ENCODE measurements at regions not wholly inside any gene's neighbourhood (a gene's known extent, or its start where the extent isn't known, plus 50 kb on each side); places are given as distances from the start of the nearest gene placed in this dataset.

- TF ChIP-seq ZNF597 (CRISPR knock-in tag; IDR thresholded peaks at IDR 0.05), result no peak
- TF ChIP-seq, protein P1, sequence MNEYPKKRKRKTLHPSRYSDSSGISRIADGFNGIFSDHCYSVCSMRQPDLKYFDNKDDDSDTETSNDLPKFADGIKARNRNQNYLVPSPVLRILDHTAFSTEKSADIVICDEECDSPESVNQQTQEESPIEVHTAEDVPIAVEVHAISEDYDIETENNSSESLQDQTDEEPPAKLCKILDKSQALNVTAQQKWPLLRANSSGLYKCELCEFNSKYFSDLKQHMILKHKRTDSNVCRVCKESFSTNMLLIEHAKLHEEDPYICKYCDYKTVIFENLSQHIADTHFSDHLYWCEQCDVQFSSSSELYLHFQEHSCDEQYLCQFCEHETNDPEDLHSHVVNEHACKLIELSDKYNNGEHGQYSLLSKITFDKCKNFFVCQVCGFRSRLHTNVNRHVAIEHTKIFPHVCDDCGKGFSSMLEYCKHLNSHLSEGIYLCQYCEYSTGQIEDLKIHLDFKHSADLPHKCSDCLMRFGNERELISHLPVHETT (CRISPR knock-in tag; conservative IDR thresholded peaks at IDR 0.05), result no peak
- TF ChIP-seq, protein P2, sequence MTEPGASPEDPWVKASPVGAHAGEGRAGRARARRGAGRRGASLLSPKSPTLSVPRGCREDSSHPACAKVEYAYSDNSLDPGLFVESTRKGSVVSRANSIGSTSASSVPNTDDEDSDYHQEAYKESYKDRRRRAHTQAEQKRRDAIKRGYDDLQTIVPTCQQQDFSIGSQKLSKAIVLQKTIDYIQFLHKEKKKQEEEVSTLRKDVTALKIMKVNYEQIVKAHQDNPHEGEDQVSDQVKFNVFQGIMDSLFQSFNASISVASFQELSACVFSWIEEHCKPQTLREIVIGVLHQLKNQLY (CRISPR knock-in tag; IDR thresholded peaks at IDR 0.05), result no peak
- TF ChIP-seq FOXP1 (IDR thresholded peaks at IDR 0.05), result no peak
- no peak for TF ChIP-seq FOXP1 (CRISPR knock-in tag; IDR thresholded peaks at IDR 0.05)
- TF ChIP-seq ZGPAT (CRISPR knock-in tag; IDR thresholded peaks at IDR 0.05), result no peak
- no peak for TF ChIP-seq ZKSCAN5 (CRISPR knock-in tag; IDR thresholded peaks at IDR 0.05)
- TF ChIP-seq, protein P3, sequence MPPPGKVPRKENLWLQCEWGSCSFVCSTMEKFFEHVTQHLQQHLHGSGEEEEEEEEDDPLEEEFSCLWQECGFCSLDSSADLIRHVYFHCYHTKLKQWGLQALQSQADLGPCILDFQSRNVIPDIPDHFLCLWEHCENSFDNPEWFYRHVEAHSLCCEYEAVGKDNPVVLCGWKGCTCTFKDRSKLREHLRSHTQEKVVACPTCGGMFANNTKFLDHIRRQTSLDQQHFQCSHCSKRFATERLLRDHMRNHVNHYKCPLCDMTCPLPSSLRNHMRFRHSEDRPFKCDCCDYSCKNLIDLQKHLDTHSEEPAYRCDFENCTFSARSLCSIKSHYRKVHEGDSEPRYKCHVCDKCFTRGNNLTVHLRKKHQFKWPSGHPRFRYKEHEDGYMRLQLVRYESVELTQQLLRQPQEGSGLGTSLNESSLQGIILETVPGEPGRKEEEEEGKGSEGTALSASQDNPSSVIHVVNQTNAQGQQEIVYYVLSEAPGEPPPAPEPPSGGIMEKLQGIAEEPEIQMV (CRISPR knock-in tag; IDR thresholded peaks at IDR 0.05; ENCODE audit: low read depth), result no peak
- TF ChIP-seq MED13 (CRISPR knock-in tag; IDR thresholded peaks at IDR 0.05), result no peak
- TF ChIP-seq NFYC (CRISPR knock-in tag; IDR thresholded peaks at IDR 0.05), result no peak
- no peak for TF ChIP-seq POLR2G (IDR thresholded peaks at IDR 0.05; ENCODE audit: low read depth, low read length)
- TF ChIP-seq ZFX (CRISPR knock-in tag; IDR thresholded peaks at IDR 0.05; ENCODE audit: low read depth), result no peak
Observed at GRCh38 chr3:22861426-22861825, 341.7 kb upstream of the UBE2E2 start (continued).

Measured in HepG2 (cell line).